IMR-90 (cell line): ENCODE measurements at regions not wholly inside any gene's neighbourhood (a gene's known extent, or its start where the extent isn't known, plus 50 kb on each side); places are given as distances from the start of the nearest gene placed in this dataset.

ENCODE experiments used
- ATAC-seq: fragments of 200-7000 bp; cut with Tn5 transposase; 2 replicates; pipeline ENCODE4 v1.9.1; 2020; ENCODE audit warnings: low read depth, mild to moderate bottlenecking, moderate library complexity
- BruUV-seq: library from RNA; stranded (reverse); fragments of 400-500 nt; replicated peaks from 2 replicates; lab custom pipeline; 2021; lab: Mats Ljungman, UMichigan
- CTCF ChIA-PET: fragments of 300-600 bp; formaldehyde crosslinking; extraction: SDS; loops from one replicate; lab custom pipeline; 2021; ENCODE audit warnings: antibody characterized with exemption; lab: Yijun Ruan, JAX
- POLR2A ChIA-PET: fragments of 300-600 bp; sonication (Branson Sonifier 250); formaldehyde crosslinking; loops from one replicate; lab custom pipeline; 2022; ENCODE audit warnings: antibody characterized with exemption; ENCODE audit not compliant: unreplicated experiment; lab: Charles Lee
- DNase-seq: peaks from one replicate; pipeline ENCODE4 v3.0.0; 2013
- H2AFZ ChIP-seq: replicated peaks from 2 replicates; pipeline ENCODE3; 2013; ENCODE audit warnings: low read length, mild to moderate bottlenecking; ENCODE audit not compliant: poor library complexity
- H2AK5ac ChIP-seq: 2 replicates; pipeline ENCODE4 v1.6.1; 2013; ENCODE audit warnings: low read depth, low read length, inconsistent platforms
- H2AK9ac ChIP-seq: replicated peaks from 2 replicates; pipeline ENCODE3; 2013; ENCODE audit warnings: mild to moderate bottlenecking, low read depth, low read length, moderate library complexity; ENCODE audit not compliant: poor library complexity
- H2BK120ac ChIP-seq: 2 replicates; pipeline ENCODE4 v1.6.1; 2013; ENCODE audit warnings: low read depth, low read length, inconsistent platforms
- H2BK15ac ChIP-seq: 3 replicates; pipeline ENCODE4 v1.6.1; 2013; ENCODE audit warnings: low read depth, low read length, inconsistent platforms
- H2BK20ac ChIP-seq: 2 replicates; pipeline ENCODE4 v1.6.1; 2013; ENCODE audit warnings: low read depth, mild to moderate bottlenecking, inconsistent platforms, low read length, moderate library complexity
- H2BK5ac ChIP-seq: 2 replicates; pipeline ENCODE4 v1.6.1; 2013; ENCODE audit warnings: mild to moderate bottlenecking, low read depth, low read length, inconsistent platforms; ENCODE audit not compliant: poor library complexity, severe bottlenecking
- H3K14ac ChIP-seq: replicated peaks from 2 replicates; pipeline ENCODE4 v1.6.1; 2013; ENCODE audit warnings: low read depth, low read length, inconsistent platforms
- H3K18ac ChIP-seq: 2 replicates; pipeline ENCODE4 v1.6.1; 2013; ENCODE audit warnings: low read depth, low read length, control low read depth
- H3K23ac ChIP-seq: 2 replicates; pipeline ENCODE4 v1.6.1; 2013; ENCODE audit warnings: low read depth, low read length, inconsistent platforms
- H3K27ac ChIP-seq: 2 replicates; pipeline ENCODE4 v1.5.1; 2013; ENCODE audit warnings: mild to moderate bottlenecking, control low read depth, low read length; ENCODE audit not compliant: insufficient read depth
- H3K27me3 ChIP-seq: 2 replicates; pipeline ENCODE4 v1.6.1; 2013; ENCODE audit warnings: low read length; ENCODE audit not compliant: control insufficient read depth, insufficient read depth
- H3K36me3 ChIP-seq: 2 replicates; pipeline ENCODE4 v1.6.1; 2013; ENCODE audit warnings: low read length, mixed read lengths; ENCODE audit not compliant: control insufficient read depth, insufficient read depth
- H3K4ac ChIP-seq: 2 replicates; pipeline ENCODE4 v1.6.1; 2013; ENCODE audit warnings: low read depth, low read length, inconsistent platforms
- H3K4me1 ChIP-seq: 2 replicates; pipeline ENCODE4 v1.6.1; 2013; ENCODE audit warnings: low read length, mixed read lengths; ENCODE audit not compliant: control insufficient read depth, insufficient read depth
- H3K4me2 ChIP-seq: 2 replicates; pipeline ENCODE4 v1.6.1; 2013; ENCODE audit warnings: low read depth, mild to moderate bottlenecking, control low read depth, low read length, moderate library complexity
- H3K4me3 ChIP-seq: 2 replicates; pipeline ENCODE4 v1.5.1; 2013; ENCODE audit warnings: low read depth, mild to moderate bottlenecking, control low read depth, low read length, moderate library complexity; ENCODE audit not compliant: insufficient read depth
- H3K56ac ChIP-seq: 2 replicates; pipeline ENCODE4 v1.6.1; 2013; ENCODE audit warnings: low read length, inconsistent platforms; ENCODE audit not compliant: insufficient read depth; ENCODE audit errors: extremely low read depth
- H3K79me1 ChIP-seq, 2 experiments: 2 replicates each; pipeline ENCODE4 v1.6.1; 2013; ENCODE audit warnings: low read length in 2 of 2, inconsistent platforms in 1 of 2, low read depth in 1 of 2
- H3K9ac ChIP-seq: 2 replicates; pipeline ENCODE4 v1.6.1; 2013; ENCODE audit warnings: low read depth, low read length, control low read depth
- H3K9me1 ChIP-seq: 2 replicates; pipeline ENCODE4 v1.6.1; 2013; ENCODE audit warnings: low read length, inconsistent platforms; ENCODE audit not compliant: insufficient read depth
- H3K9me3 ChIP-seq: 2 replicates; pipeline ENCODE4 v1.6.1; 2013; ENCODE audit warnings: low read length; ENCODE audit not compliant: control insufficient read depth, insufficient read depth
- H4K20me1 ChIP-seq: 2 replicates; pipeline ENCODE4 v1.6.1; 2013; ENCODE audit warnings: low read length, inconsistent platforms; ENCODE audit not compliant: insufficient read depth
- H4K5ac ChIP-seq: 2 replicates; pipeline ENCODE4 v1.6.1; 2013; ENCODE audit warnings: mild to moderate bottlenecking, low read depth, low read length, control low read depth
- H4K8ac ChIP-seq, 2 experiments: 2 replicates each; pipeline ENCODE4 v1.6.1; 2013; ENCODE audit warnings: low read depth in 2 of 2, low read length in 2 of 2, control low read depth in 1 of 2, inconsistent platforms in 1 of 2
- H4K91ac ChIP-seq: 2 replicates; pipeline ENCODE4 v1.6.1; 2013; ENCODE audit warnings: low read depth, low read length, inconsistent platforms; ENCODE audit not compliant: insufficient read depth
- BHLHE40 ChIP-seq: fragments of 150-350 bp; IDR thresholded peaks from 2 replicates; pipeline ENCODE4 v1.6.1; 2016; ENCODE audit warnings: mild to moderate bottlenecking, low read depth, low read length
- CHD1 ChIP-seq: IDR thresholded peaks from 2 replicates; pipeline ENCODE4 v1.6.1; 2012; ENCODE audit warnings: low read depth, low read length, improper control_type of control experiment
- CTCF ChIP-seq: conservative IDR thresholded peaks from 2 replicates; pipeline ENCODE4 v1.5.1; 2012; ENCODE audit warnings: mild to moderate bottlenecking, low read depth, low read length, improper control_type of control experiment
- ELK1 ChIP-seq: fragments of 150-350 bp; IDR thresholded peaks from 2 replicates; pipeline ENCODE4 v1.6.1; 2016; ENCODE audit warnings: low read depth, mild to moderate bottlenecking, low read length, moderate library complexity, borderline replicate concordance
- FOS ChIP-seq: fragments of 150-350 bp; IDR thresholded peaks from 2 replicates; pipeline ENCODE4 v1.6.1; 2016; ENCODE audit warnings: low read depth, low read length
- MAFK ChIP-seq: IDR thresholded peaks from 2 replicates; pipeline ENCODE4 v1.6.1; 2012; ENCODE audit warnings: low read depth, low read length, improper control_type of control experiment
- MAZ ChIP-seq: IDR thresholded peaks from 2 replicates; pipeline ENCODE4 v1.6.1; 2012; ENCODE audit warnings: low read depth, mild to moderate bottlenecking, low read length, improper control_type of control experiment, moderate library complexity, borderline replicate concordance
- NFE2L2 ChIP-seq: fragments of 150-350 bp; IDR thresholded peaks from 2 replicates; pipeline ENCODE4 v1.6.1; 2016; ENCODE audit warnings: low read depth, mild to moderate bottlenecking, low read length
- RAD21 ChIP-seq: IDR thresholded peaks from 2 replicates; pipeline ENCODE4 v1.6.1; 2012; ENCODE audit warnings: low read length, improper control_type of control experiment
- RCOR1 ChIP-seq: IDR thresholded peaks from 2 replicates; pipeline ENCODE4 v1.6.1; 2012; ENCODE audit warnings: mild to moderate bottlenecking, low read length, improper control_type of control experiment; ENCODE audit not compliant: insufficient replicate concordance
- SMC3 ChIP-seq: fragments of 150-350 bp; IDR thresholded peaks from 2 replicates; pipeline ENCODE4 v1.6.1; 2016; ENCODE audit warnings: low read depth, mild to moderate bottlenecking, antibody characterized with exemption, low read length, moderate library complexity
- WGBS, 2 experiments: methylation state at CpG; one replicate each; pipeline versions ENCODE4 v1.1.5 to v1.1.7; 2013; ENCODE audit warnings: missing lambda C conversion rate in 2 of 2; ENCODE audit not compliant: insufficient read length in 1 of 2; ENCODE audit errors: extremely low coverage in 2 of 2; 5-methylcytosine and 5-hydroxymethylcytosine counted together
- dilution Hi-C: fragments of 300-500 bp; cut with HindIII; formaldehyde crosslinking; loops from one replicate; pipeline ENCODE4 v1.14.3; 2018; ENCODE audit warnings: low sequenced_read_pairs; ENCODE audit not compliant: unreplicated experiment
- in situ Hi-C: fragments of 300-500 bp; cut with MboI; formaldehyde crosslinking; loops from 3 replicates; pipeline ENCODE4 v1.14.3; 2019; ENCODE audit warnings: low sequenced_read_pairs, inconsistent platforms, mixed read lengths
- intact Hi-C: fragments of 100-400 bp; cut with micrococcal nuclease; formaldehyde crosslinking; loops from 2 replicates; pipeline ENCODE4 v1.10.0; 2022
- TF ChIP-seq, protein P1 (sequence below): fragments of 150-350 bp; IDR thresholded peaks from 2 replicates; pipeline ENCODE4 v1.6.1; 2017; ENCODE audit warnings: mild to moderate bottlenecking, antibody characterized with exemption, low read length, low read depth

DNA sequence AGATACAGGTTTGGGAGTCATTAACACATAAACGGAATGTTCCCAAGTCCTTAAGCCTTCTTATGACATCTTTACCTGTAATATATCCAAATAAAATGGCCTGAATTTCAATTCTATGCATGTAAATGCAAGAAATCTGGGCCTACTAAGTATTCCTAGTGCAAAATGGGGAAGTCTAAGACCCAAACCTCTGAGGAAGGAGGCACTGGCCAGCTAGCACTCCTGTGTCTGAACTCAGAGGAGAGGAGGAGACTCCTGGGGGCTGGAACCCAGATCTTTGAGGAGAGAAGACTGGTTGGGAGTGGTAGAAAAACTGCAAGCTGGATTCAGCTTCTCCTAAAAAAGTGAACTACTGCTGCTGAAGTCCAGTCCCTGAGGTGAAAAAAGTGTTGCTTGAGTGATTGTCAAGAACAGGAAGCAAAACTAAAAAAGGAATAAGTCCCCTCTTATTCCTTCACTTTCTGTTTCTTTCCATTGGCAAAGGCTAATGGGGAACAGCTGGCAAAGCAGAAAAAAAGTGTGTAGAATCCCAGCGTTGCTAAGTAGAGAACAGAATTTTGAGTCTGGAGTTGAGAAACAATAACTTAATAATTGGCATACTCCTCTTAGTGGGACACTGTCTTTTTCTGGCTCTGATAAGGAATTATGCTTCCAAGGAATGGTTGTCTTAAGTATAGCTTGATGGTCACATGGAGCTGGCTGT lies 54.8 kb upstream of the ATP2C1 start:
- Histone ChIP-seq H4K5ac (no peak overlapping the region), H3K14ac (no peak overlapping the region), H3K18ac (no peak overlapping the region), H3K9ac (no peak overlapping the region), H3K36me3 (no peaks in the 10 kb centered on the region), H3K9me3 (no peaks in the 10 kb centered on the region), H4K91ac (no peak overlapping the region), H3K23ac (no peak overlapping the region), H3K56ac (no peak overlapping the region), H3K4me3 (no peak overlapping the region), H3K27me3 (no peaks in the 10 kb centered on the region), H3K4me2 (no peak overlapping the region), H4K8ac (no peak overlapping the region), H4K20me1 (no peaks in the 10 kb centered on the region), H2BK20ac (no peak overlapping the region), H3K4ac (no peak overlapping the region), H3K4me1 (no peaks in the 10 kb centered on the region), H3K27ac (no peak overlapping the region), H2BK120ac (no peak overlapping the region), H2BK5ac (no peak overlapping the region), H3K9me1 (no peaks in the 10 kb centered on the region), H3K79me1 (no peaks in the 10 kb centered on the region), H2BK15ac (no peak overlapping the region), H2AK5ac (no peak overlapping the region), H2AK9ac (no peak overlapping the region), H2AFZ (no peak overlapping the region)
- DNase-seq (no peak), ATAC-seq (no peak)
- CTCF ChIA-PET = no interaction called here
- POLR2A ChIA-PET = no interaction called here
- WGBS, 2 experiments = no CpG with 5 or more reads among the region's 2 CpGs
- intact Hi-C loops = no loop called here
- in situ Hi-C loops = no loop called here
- dilution Hi-C loops = no loop called here
- BruUV-seq = no TSS peak
- TF ChIP-seq MAFK (no peak), BHLHE40 (no peak), MAZ (no peak), CTCF (no peak), NFE2L2 (no peak), SMC3 (no peak), RAD21 (no peak), ELK1 (no peak), CHD1 (no peak), RCOR1 (no peak), FOS (no peak)
- TF ChIP-seq, protein P1, sequence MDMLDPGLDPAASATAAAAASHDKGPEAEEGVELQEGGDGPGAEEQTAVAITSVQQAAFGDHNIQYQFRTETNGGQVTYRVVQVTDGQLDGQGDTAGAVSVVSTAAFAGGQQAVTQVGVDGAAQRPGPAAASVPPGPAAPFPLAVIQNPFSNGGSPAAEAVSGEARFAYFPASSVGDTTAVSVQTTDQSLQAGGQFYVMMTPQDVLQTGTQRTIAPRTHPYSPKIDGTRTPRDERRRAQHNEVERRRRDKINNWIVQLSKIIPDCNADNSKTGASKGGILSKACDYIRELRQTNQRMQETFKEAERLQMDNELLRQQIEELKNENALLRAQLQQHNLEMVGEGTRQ = no peak
